ENCODE measurements at regions not wholly inside any gene's neighbourhood (a gene's known extent, or its start where the extent isn't known, plus 50 kb on each side); places are given as distances from the start of the nearest gene placed in this dataset.

DNA sequence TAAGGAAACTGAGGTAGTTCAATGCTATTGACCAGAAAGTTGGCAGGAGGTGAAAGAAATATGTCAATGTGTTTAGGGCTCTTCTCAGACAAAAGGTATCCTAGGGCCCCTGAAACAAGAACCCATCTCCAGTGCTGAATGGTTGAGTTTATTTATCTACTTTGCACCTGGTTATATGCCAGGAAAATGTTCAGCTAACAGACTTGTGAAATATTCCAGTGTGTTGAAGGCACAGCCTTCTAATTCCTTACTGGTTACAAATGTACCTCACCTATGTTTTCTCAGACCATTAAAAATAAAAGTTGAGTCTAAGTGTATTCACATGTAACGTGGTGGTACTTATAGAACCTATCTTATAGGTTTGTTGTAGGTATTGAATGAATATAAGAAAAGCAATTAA, 511.7 kb upstream of the SEL1L start:
- no peaks in the 10 kb centered on the region for H3K9me3 ChIP-seq (ENCODE audit: low read depth, low read length)
- no peak overlapping the region for H3K4me3 ChIP-seq
- H3K27ac ChIP-seq, result no peak overlapping the region
- no peaks in the 10 kb centered on the region for H3K36me3 ChIP-seq (ENCODE audit: insufficient read depth, low read length)
- no peak for TF ChIP-seq FOXP2 (optimal IDR thresholded peaks at IDR 0.05; ENCODE audit: control extremely low read depth, extremely low read length, insufficient read depth)
- TF ChIP-seq POLR2AphosphoS5 (IDR thresholded peaks at IDR 0.05; ENCODE audit: borderline replicate concordance, low read depth, low read length), result no peak
- no peak for TF ChIP-seq EZH2 (IDR thresholded peaks at IDR 0.05)
- H3K9ac ChIP-seq (ENCODE audit: insufficient read length), result no peak overlapping the region
- DNase-seq (ENCODE audit: low read depth, low spot score), result no peak

DNA sequence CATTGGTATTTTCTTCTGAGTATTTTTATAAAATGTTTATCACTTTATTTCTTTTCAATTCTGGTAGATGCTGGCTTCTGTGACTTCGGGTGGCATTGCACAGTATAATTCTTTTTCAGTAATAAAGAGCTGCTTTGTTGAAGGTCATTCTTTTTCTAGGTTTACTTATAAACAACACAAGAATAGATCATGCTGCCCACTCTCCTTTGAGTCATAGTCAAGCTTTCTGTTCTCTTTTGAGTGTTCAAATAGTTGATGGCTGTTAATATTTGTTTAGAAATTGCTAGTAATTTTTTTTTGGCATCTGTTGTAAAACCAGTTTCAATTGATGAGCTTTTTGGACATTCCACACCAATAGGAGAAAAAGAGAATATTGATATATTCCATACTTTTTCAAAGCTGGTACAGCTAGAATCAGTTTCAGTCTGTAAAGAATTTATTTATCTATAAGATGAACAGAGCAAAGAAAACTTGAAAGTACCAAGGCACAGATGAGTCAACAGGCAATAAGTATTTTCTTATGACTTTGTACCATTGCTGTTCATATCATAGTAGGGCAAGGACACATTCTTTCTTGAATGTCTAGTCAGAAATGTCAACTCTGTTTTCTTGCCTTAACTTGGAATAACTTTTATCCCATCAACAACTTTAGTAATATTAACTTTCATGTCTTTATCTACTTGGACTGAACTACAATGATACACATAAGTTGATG, 513.0 kb upstream of the SEL1L start:
- H3K4me3 ChIP-seq, result no peak overlapping the region
- H3K27ac ChIP-seq, result no peak overlapping the region
- no peak overlapping the region for H3K9ac ChIP-seq (ENCODE audit: insufficient read length)
- H3K36me3 ChIP-seq (ENCODE audit: insufficient read depth, low read length), result no peaks in the 10 kb centered on the region
- TF ChIP-seq EZH2 (IDR thresholded peaks at IDR 0.05), result no peak
- no peak for DNase-seq (ENCODE audit: low read depth, low spot score)
- no peaks in the 10 kb centered on the region for H3K9me3 ChIP-seq (ENCODE audit: low read depth, low read length)

DNA sequence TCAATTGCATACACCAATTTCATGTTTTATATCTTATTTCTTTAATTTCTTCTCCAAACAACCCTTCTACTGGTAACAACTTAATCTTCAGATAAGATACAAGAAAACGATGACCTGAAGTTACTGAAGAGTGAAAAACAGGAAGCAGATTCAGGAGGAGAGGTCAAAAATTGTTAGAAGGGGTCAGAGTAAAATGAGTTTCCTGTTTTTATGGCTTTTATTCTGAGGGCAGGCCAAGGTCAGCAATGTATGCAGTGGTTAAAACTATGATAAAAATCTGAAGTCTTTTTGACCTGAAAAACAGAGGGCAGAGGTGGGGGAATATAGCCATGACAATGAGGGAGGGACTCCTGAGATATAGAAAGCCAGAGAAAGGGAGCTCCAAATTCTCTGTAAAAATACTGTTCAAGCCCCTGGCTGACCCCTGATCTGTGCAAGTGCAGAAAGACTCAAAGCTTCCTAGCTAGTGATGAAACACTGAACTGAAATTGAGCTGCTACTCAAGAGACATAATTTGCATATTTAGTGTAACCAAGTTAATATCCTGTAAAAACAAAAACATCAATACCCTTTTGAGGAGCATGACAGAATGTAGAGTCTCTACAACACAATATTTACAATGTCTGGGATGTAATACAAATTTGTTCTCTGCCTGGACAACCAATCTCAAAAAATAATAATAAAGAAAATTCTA, 514.3 kb upstream of the SEL1L start:
- no peak for DNase-seq (ENCODE audit: low read depth, low spot score)
- TF ChIP-seq EZH2 (IDR thresholded peaks at IDR 0.05), result no peak
- TF ChIP-seq FOXP2 (optimal IDR thresholded peaks at IDR 0.05; ENCODE audit: control extremely low read depth, extremely low read length, insufficient read depth), result no peak
- no peak for TF ChIP-seq POLR2AphosphoS5 (IDR thresholded peaks at IDR 0.05; ENCODE audit: borderline replicate concordance, low read depth, low read length)
- Histone ChIP-seq H3K27ac (no peak overlapping the region), H3K9ac (ENCODE audit: insufficient read length) (no peak overlapping the region), H3K4me3 (no peak overlapping the region), H3K9me3 (ENCODE audit: low read depth, low read length) (no peaks in the 10 kb centered on the region), H3K36me3 (ENCODE audit: insufficient read depth, low read length) (no peaks in the 10 kb centered on the region)

DNA sequence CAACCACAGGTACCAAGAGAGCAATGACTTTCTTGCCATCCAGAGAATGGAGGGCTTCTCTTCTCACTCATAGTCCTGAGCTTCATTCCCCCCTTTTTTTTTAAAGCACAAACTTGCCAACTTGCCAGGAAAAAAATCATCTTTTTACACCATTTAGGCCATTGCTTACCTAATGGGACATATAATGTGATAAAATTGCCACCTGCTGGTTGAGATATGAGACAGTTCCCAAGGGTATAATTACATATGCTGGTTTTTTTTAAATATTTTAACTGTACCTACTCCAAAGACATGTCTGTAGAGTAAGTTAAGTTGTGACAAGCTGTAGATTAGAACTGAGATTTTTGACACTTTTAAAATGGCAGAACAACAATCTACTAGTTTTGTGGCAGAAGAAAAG, 519.1 kb upstream of the SEL1L start:
- no peak overlapping the region for H3K27ac ChIP-seq
- H3K9ac ChIP-seq (ENCODE audit: insufficient read length), result no peak overlapping the region
- H3K36me3 ChIP-seq (ENCODE audit: insufficient read depth, low read length), result no peaks in the 10 kb centered on the region
- TF ChIP-seq POLR2AphosphoS5 (IDR thresholded peaks at IDR 0.05; ENCODE audit: borderline replicate concordance, low read depth, low read length) (no peak), EZH2 (IDR thresholded peaks at IDR 0.05) (no peak), FOXP2 (optimal IDR thresholded peaks at IDR 0.05; ENCODE audit: control extremely low read depth, extremely low read length, insufficient read depth) (no peak)
- no peaks in the 10 kb centered on the region for H3K9me3 ChIP-seq (ENCODE audit: low read depth, low read length)
- DNase-seq (ENCODE audit: low read depth, low spot score), result no peak
- no peak overlapping the region for H3K4me3 ChIP-seq

DNA sequence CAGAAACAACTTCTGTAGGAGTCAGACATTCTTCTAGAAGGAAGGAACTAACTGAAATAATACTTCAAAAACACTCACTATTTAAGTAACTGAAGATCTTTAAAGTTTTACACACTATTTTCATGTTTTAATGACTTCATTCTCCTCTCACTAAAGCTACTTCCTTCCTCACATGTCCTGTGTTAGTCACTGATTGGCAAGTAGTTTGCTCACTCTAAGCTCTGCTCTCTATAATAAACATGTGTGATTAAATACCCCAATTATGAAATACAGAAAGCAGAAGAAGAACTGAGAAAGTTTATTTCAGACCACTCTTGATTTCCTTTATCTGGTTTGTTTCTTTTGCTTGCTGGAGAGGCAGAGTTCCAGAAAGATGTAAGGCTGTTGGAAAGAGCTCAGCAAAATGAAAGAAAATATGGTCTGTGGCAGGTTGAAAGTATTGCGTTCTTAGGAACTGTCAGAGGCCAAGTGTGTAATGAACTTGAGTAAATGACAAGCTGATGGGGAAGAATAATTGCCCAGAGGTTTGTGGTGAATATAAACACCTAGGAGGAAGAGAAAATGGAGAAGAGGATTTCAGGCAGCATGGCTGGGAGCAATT, 522.0 kb upstream of the SEL1L start:
- TF ChIP-seq POLR2AphosphoS5 (IDR thresholded peaks at IDR 0.05; ENCODE audit: borderline replicate concordance, low read depth, low read length), result no peak
- no peak for TF ChIP-seq FOXP2 (optimal IDR thresholded peaks at IDR 0.05; ENCODE audit: control extremely low read depth, extremely low read length, insufficient read depth)
- TF ChIP-seq EZH2 (IDR thresholded peaks at IDR 0.05), result no peak
- H3K9me3 ChIP-seq (ENCODE audit: low read depth, low read length), result no peaks in the 10 kb centered on the region
- no peak overlapping the region for H3K27ac ChIP-seq
- DNase-seq (ENCODE audit: low read depth, low spot score), result no peak
- no peak overlapping the region for H3K9ac ChIP-seq (ENCODE audit: insufficient read length)
- no peak overlapping the region for H3K4me3 ChIP-seq
- H3K36me3 ChIP-seq (ENCODE audit: insufficient read depth, low read length), result no peaks in the 10 kb centered on the region

DNA sequence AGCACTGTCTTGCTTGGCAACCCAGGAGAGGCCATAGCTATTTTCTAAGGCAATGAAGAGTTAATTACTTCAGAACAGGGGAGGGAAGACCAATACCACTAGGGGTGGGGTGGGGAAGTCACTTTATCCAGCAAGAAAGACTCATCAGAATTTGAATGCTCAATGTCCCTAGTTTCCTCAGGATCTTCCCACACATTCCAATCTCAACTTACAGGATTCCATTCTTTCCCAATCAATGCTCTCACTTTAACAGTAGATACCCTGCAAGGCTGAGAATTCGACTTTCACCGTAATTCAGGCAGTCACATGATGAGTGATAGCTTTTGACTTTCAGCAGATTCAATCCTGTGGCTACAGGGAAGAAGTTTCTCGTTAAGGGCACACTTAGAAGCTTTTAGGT, 526.6 kb upstream of the SEL1L start:
- Histone ChIP-seq H3K4me3 (no peak overlapping the region), H3K9ac (ENCODE audit: insufficient read length) (no peak overlapping the region), H3K36me3 (ENCODE audit: insufficient read depth, low read length) (no peaks in the 10 kb centered on the region), H3K27ac (no peak overlapping the region), H3K9me3 (ENCODE audit: low read depth, low read length) (no peaks in the 10 kb centered on the region)
- TF ChIP-seq FOXP2 (optimal IDR thresholded peaks at IDR 0.05; ENCODE audit: control extremely low read depth, extremely low read length, insufficient read depth) (no peak), POLR2AphosphoS5 (IDR thresholded peaks at IDR 0.05; ENCODE audit: borderline replicate concordance, low read depth, low read length) (no peak), EZH2 (IDR thresholded peaks at IDR 0.05) (no peak)
- DNase-seq (ENCODE audit: low read depth, low spot score), result no peak

GRCh38 chr14:82067221-82067875, 533.7 kb upstream of the SEL1L start:
- Histone ChIP-seq H3K9ac (ENCODE audit: insufficient read length) (no peak overlapping the region), H3K36me3 (ENCODE audit: insufficient read depth, low read length) (no peaks in the 10 kb centered on the region), H3K27ac (no peak overlapping the region), H3K4me3 (no peak overlapping the region), H3K9me3 (ENCODE audit: low read depth, low read length) (no peaks in the 10 kb centered on the region)
- DNase-seq (ENCODE audit: low read depth, low spot score), result peak; percentile 42
- no peak for TF ChIP-seq FOXP2 (optimal IDR thresholded peaks at IDR 0.05; ENCODE audit: control extremely low read depth, extremely low read length, insufficient read depth)
- peak; percentile 49; the same call in 1 of the 2 replicates for TF ChIP-seq POLR2AphosphoS5 (IDR thresholded peaks at IDR 0.05; ENCODE audit: borderline replicate concordance, low read depth, low read length)

GRCh38 chr14:82070040-82070439, 536.4 kb upstream of the SEL1L start:
- no peak overlapping the region for H3K27ac ChIP-seq
- no peak for DNase-seq (ENCODE audit: low read depth, low spot score)
- no peak overlapping the region for H3K9ac ChIP-seq (ENCODE audit: insufficient read length)
- TF ChIP-seq EZH2 (IDR thresholded peaks at IDR 0.05), result no peak
- TF ChIP-seq FOXP2 (optimal IDR thresholded peaks at IDR 0.05; ENCODE audit: control extremely low read depth, extremely low read length, insufficient read depth), result no peak
- no peak for TF ChIP-seq POLR2AphosphoS5 (IDR thresholded peaks at IDR 0.05; ENCODE audit: borderline replicate concordance, low read depth, low read length)
- H3K9me3 ChIP-seq (ENCODE audit: low read depth, low read length), result no peaks in the 10 kb centered on the region
- no peaks in the 10 kb centered on the region for H3K36me3 ChIP-seq (ENCODE audit: insufficient read depth, low read length)
- H3K4me3 ChIP-seq, result no peak overlapping the region
